HepG2 (cell line): ENCODE measurements at regions not wholly inside any gene's neighbourhood (a gene's known extent, or its start where the extent isn't known, plus 50 kb on each side); places are given as distances from the start of the nearest gene placed in this dataset.

Experiments used
- ATF7-NPFF ChIP-seq: sonication (generic); formaldehyde crosslinking; IDR thresholded peaks from 2 replicates; pipeline ENCODE4 v1.8.1; 2023; ENCODE audit warnings: mild to moderate bottlenecking, low read depth, missing genetic modification reagents, moderate library complexity
- CENPT ChIP-seq: sonication (generic); formaldehyde crosslinking; IDR thresholded peaks from 2 replicates; pipeline ENCODE4 v1.8.0; 2022; ENCODE audit warnings: low read depth, mild to moderate bottlenecking, moderate library complexity, missing genetic modification reagents
- EP300 ChIP-seq, 3 experiments: sonication (generic) in 1 of 3; formaldehyde crosslinking in 1 of 3; IDR thresholded peaks; 2 replicates each; pipeline versions ENCODE4 v1.5.1 to v1.6.1; 2011 to 2020; ENCODE audit warnings: low read depth in 2 of 3, low read length in 2 of 3, borderline replicate concordance in 1 of 3, improper control_type of control experiment in 1 of 3, mild to moderate bottlenecking in 1 of 3, missing genetic modification reagents in 1 of 3, moderate library complexity in 1 of 3
- EZH2 ChIP-seq: conservative IDR thresholded peaks from 2 replicates; pipeline ENCODE4 v1.6.1; 2012; ENCODE audit warnings: mild to moderate bottlenecking, low read depth, low read length, moderate library complexity
- FIP1L1 ChIP-seq: fragments of 200-400 bp; formaldehyde crosslinking; IDR thresholded peaks from 2 replicates; pipeline ENCODE4 v1.6.1; 2018; ENCODE audit warnings: low read depth, mild to moderate bottlenecking, low read length, moderate library complexity, borderline replicate concordance; ENCODE audit not compliant: insufficient read depth
- GATAD1 ChIP-seq: IDR thresholded peaks from 2 replicates; pipeline ENCODE4 v1.6.1; 2016; ENCODE audit warnings: missing genetic modification reagents, missing compliant biosample characterization
- GPBP1L1 ChIP-seq: sonication (generic); formaldehyde crosslinking; IDR thresholded peaks from 2 replicates; pipeline ENCODE4 v1.5.0; 2020; ENCODE audit warnings: mild to moderate bottlenecking, missing genetic modification reagents
- HOXA5 ChIP-seq: sonication (generic); formaldehyde crosslinking; IDR thresholded peaks from 2 replicates; pipeline ENCODE4 v1.4.0; 2020; ENCODE audit warnings: missing genetic modification reagents
- POLR2A ChIP-seq, 2 experiments: IDR thresholded peaks; 2 replicates each; pipeline ENCODE4 v1.6.1; 2011; ENCODE audit warnings: low read depth in 2 of 2, low read length in 2 of 2, mild to moderate bottlenecking in 1 of 2, moderate library complexity in 1 of 2; ENCODE audit not compliant: insufficient read depth in 1 of 2
- PRDM4 ChIP-seq: sonication (generic); formaldehyde crosslinking; IDR thresholded peaks from 2 replicates; pipeline ENCODE4 v1.9.0; 2021; ENCODE audit warnings: missing genetic modification reagents, borderline replicate concordance
- RAD21 ChIP-seq: fragments of 450-650 bp; formaldehyde crosslinking; IDR thresholded peaks from 2 replicates; pipeline ENCODE4 v1.5.0; 2020; ENCODE audit warnings: mild to moderate bottlenecking
- RARA ChIP-seq: IDR thresholded peaks from 2 replicates; pipeline ENCODE4 v1.6.1; 2016; ENCODE audit warnings: missing genetic modification reagents, missing compliant biosample characterization
- SOX6 ChIP-seq, 2 experiments: fragments of 450-650 bp in 1 of 2; sonication (generic) in 1 of 2; formaldehyde crosslinking in 1 of 2; IDR thresholded peaks; 2 replicates each; pipeline versions ENCODE4 v1.4.0 to v1.6.1; 2017 to 2020; ENCODE audit warnings: antibody characterized with exemption in 1 of 2, mild to moderate bottlenecking in 1 of 2, missing genetic modification reagents in 1 of 2
- SP2 ChIP-seq: sonication (generic); formaldehyde crosslinking; IDR thresholded peaks from 2 replicates; pipeline ENCODE4 v1.5.1; 2020; ENCODE audit warnings: mild to moderate bottlenecking, missing genetic modification reagents
- USF2 ChIP-seq, 2 experiments: sonication (generic) in 1 of 2; formaldehyde crosslinking in 1 of 2; IDR thresholded peaks; 2 replicates each; pipeline versions ENCODE4 v1.5.1 to v1.6.1; 2011 to 2020; ENCODE audit warnings: borderline replicate concordance in 1 of 2, low read depth in 1 of 2, low read length in 1 of 2, mild to moderate bottlenecking in 1 of 2, missing genetic modification reagents in 1 of 2, moderate library complexity in 1 of 2
- ZFP1 ChIP-seq: IDR thresholded peaks from 2 replicates; pipeline ENCODE4 v1.6.1; 2016
- ZNF260 ChIP-seq: sonication (generic); formaldehyde crosslinking; IDR thresholded peaks from 2 replicates; pipeline ENCODE4 v1.4.0; 2020; ENCODE audit warnings: missing genetic modification reagents, low read depth, mild to moderate bottlenecking, borderline replicate concordance
- ZNF33A ChIP-seq: sonication (generic); formaldehyde crosslinking; IDR thresholded peaks from 2 replicates; pipeline ENCODE4 v1.5.1; 2020; ENCODE audit warnings: missing genetic modification reagents, mild to moderate bottlenecking, moderate library complexity, borderline replicate concordance
- ZNF383 ChIP-seq: sonication (generic); formaldehyde crosslinking; IDR thresholded peaks from 2 replicates; pipeline ENCODE4 v1.4.0; 2020; ENCODE audit warnings: missing genetic modification reagents, mild to moderate bottlenecking, borderline replicate concordance
- ZNF605 ChIP-seq: sonication (generic); formaldehyde crosslinking; IDR thresholded peaks from 2 replicates; pipeline ENCODE4 v1.8.0; 2022; ENCODE audit warnings: mild to moderate bottlenecking, missing genetic modification reagents
- ZNF660 ChIP-seq: sonication (generic); formaldehyde crosslinking; IDR thresholded peaks from 2 replicates; pipeline ENCODE4 v1.5.1; 2020; ENCODE audit warnings: mild to moderate bottlenecking, low read depth, missing genetic modification reagents, borderline replicate concordance
- ZNF720 ChIP-seq: sonication (generic); formaldehyde crosslinking; IDR thresholded peaks from 2 replicates; pipeline ENCODE4 v1.4.0; 2020; ENCODE audit warnings: missing genetic modification reagents
- ZNF749 ChIP-seq: sonication (generic); formaldehyde crosslinking; IDR thresholded peaks from 2 replicates; pipeline ENCODE4 v1.8.0; 2022; ENCODE audit warnings: mild to moderate bottlenecking, missing genetic modification reagents, moderate library complexity, borderline replicate concordance
- ZNF775 ChIP-seq: sonication (generic); formaldehyde crosslinking; IDR thresholded peaks from 2 replicates; pipeline ENCODE4 v1.4.0; 2020; ENCODE audit warnings: missing genetic modification reagents, mild to moderate bottlenecking, moderate library complexity, borderline replicate concordance

- no peak for TF ChIP-seq PRDM4 (CRISPR knock-in tag)
- TF ChIP-seq SOX6 (IDR thresholded peaks at IDR 0.05), result no peak
- peak; percentile 75 for TF ChIP-seq SOX6 (CRISPR knock-in tag; IDR thresholded peaks at IDR 0.05)
- peak; percentile 29; the same call in 1 of the 2 replicates for TF ChIP-seq RARA (CRISPR knock-in tag)
- TF ChIP-seq GPBP1L1, result no peak
- TF ChIP-seq POLR2A (IDR thresholded peaks at IDR 0.05; ENCODE audit: insufficient read depth in 1 of 2, low read depth in 2 of 2, low read length in 2 of 2), result no peak
- no peak for TF ChIP-seq FIP1L1
- no peak for TF ChIP-seq EZH2
- TF ChIP-seq ZNF749 (CRISPR knock-in tag), result no peak
- no peak for TF ChIP-seq HOXA5 (CRISPR knock-in tag)
- TF ChIP-seq ATF7-NPFF (CRISPR knock-in tag), result no peak
- no peak for TF ChIP-seq RAD21
- TF ChIP-seq ZFP1 (CRISPR knock-in tag), result no peak
- TF ChIP-seq USF2 (IDR thresholded peaks at IDR 0.05; ENCODE audit: low read depth, low read length), result no peak
- TF ChIP-seq USF2 (CRISPR knock-in tag; IDR thresholded peaks at IDR 0.05; ENCODE audit: borderline replicate concordance), result no peak
- no peak for TF ChIP-seq SP2 (CRISPR knock-in tag)
- no peak for TF ChIP-seq ZNF660
- TF ChIP-seq CENPT (CRISPR knock-in tag), result no peak
- no peak for TF ChIP-seq ZNF720
- TF ChIP-seq ZNF605 (CRISPR knock-in tag), result no peak
- TF ChIP-seq GATAD1, result no peak
- no peak for TF ChIP-seq ZNF260 (CRISPR knock-in tag)
- TF ChIP-seq ZNF33A, result no peak
- TF ChIP-seq EP300 (IDR thresholded peaks at IDR 0.05; ENCODE audit: low read depth in 2 of 2, low read length in 2 of 2), result peak in 1 of 2 experiments; percentile 94; a peak in 2 of 4 replicates
- peak; percentile 70; the same call in 1 of the 2 replicates for TF ChIP-seq EP300 (CRISPR knock-in tag; IDR thresholded peaks at IDR 0.05; ENCODE audit: borderline replicate concordance)
- no peak for TF ChIP-seq ZNF775 (CRISPR knock-in tag)
- TF ChIP-seq ZNF383, result no peak
These were observed 180.0 kb upstream of the ARL4C start (continued) for GRCh38 chr2:234676783-234677450.
